Gastroesophageal sphincter (tissue), 4 donors: ENCODE measurements at regions not wholly inside any gene's neighbourhood (a gene's known extent, or its start where the extent isn't known, plus 50 kb on each side); places are given as distances from the start of the nearest gene placed in this dataset.
"Not testable (repeated sequence)": the region's sequence is repeated elsewhere in the genome, so short reads cannot be mapped to it uniquely, and the experiment has no call there.

Source experiments
- ATAC-seq: fragments of 150-250 bp; one replicate; pipeline ENCODE4 v1.9.1; 2016; ENCODE audit warnings: mild to moderate bottlenecking, moderate library complexity
- H3K27ac ChIP-seq, 4 donors: fragments of 200-600 bp; sonication (generic) in 3 of 4; 1 replicate in 3 of 4; 2 replicates in 1 of 4; pipeline ENCODE4 v1.5.1; 2016 to 2019
- H3K27me3 ChIP-seq: fragments of 200-600 bp; sonication (generic); one replicate; pipeline ENCODE4 v1.5.1; 2019
- H3K36me3 ChIP-seq, 2 donors: fragments of 200-600 bp; sonication (generic); one replicate each; pipeline ENCODE4 v1.5.1; 2019; ENCODE audit warnings: control low read depth in 1 of 2
- H3K4me1 ChIP-seq, 3 donors: fragments of 200-600 bp; sonication (generic); 1 replicate in 2 of 3; 2 replicates in 1 of 3; pipeline ENCODE4 v1.5.1; 2016 to 2019; ENCODE audit warnings: control low read depth in 2 of 3
- H3K4me3 ChIP-seq, 2 donors: fragments of 200-600 bp; sonication (generic); one replicate each; pipeline ENCODE4 v1.5.1; 2019; ENCODE audit warnings: mild to moderate bottlenecking in 1 of 2, moderate library complexity in 1 of 2
- H3K9me3 ChIP-seq, 3 donors: fragments of 200-600 bp; sonication (generic); one replicate each; pipeline ENCODE4 v1.5.1; 2017 to 2019; ENCODE audit warnings: control low read depth in 2 of 3
- EP300 ChIP-seq: sonication (generic); formaldehyde crosslinking; IDR thresholded peaks from one replicate; pipeline ENCODE4 v1.6.1; 2017; ENCODE audit warnings: antibody characterized with exemption, mild to moderate bottlenecking
- POLR2A ChIP-seq, 2 donors: fragments of 450-650 bp; IDR thresholded peaks; one replicate each; pipeline ENCODE4 v1.6.1; 2017; ENCODE audit warnings: antibody characterized with exemption in 2 of 2, mild to moderate bottlenecking in 2 of 2, moderate library complexity in 1 of 2
- POLR2AphosphoS5 ChIP-seq: sonication (generic); formaldehyde crosslinking; IDR thresholded peaks from one replicate; pipeline ENCODE4 v1.6.1; 2017; ENCODE audit warnings: antibody characterized with exemption
- WGBS, 2 donors: methylation state at CpG; one replicate each; pipeline ENCODE4 v1.1.5; 2018; ENCODE audit warnings: low coverage in 1 of 2; 5-methylcytosine and 5-hydroxymethylcytosine counted together
- TF ChIP-seq, protein P1 (sequence below), 4 experiments: fragments of 200-600 bp in 2 of 4; fragments of 450-650 bp in 2 of 4; sonication (generic) in 1 of 4; IDR thresholded peaks; one replicate each; pipeline ENCODE4 v1.5.1; 2017 to 2019; ENCODE audit warnings: antibody characterized with exemption in 4 of 4, mild to moderate bottlenecking in 2 of 4, moderate library complexity in 2 of 4

DNA sequence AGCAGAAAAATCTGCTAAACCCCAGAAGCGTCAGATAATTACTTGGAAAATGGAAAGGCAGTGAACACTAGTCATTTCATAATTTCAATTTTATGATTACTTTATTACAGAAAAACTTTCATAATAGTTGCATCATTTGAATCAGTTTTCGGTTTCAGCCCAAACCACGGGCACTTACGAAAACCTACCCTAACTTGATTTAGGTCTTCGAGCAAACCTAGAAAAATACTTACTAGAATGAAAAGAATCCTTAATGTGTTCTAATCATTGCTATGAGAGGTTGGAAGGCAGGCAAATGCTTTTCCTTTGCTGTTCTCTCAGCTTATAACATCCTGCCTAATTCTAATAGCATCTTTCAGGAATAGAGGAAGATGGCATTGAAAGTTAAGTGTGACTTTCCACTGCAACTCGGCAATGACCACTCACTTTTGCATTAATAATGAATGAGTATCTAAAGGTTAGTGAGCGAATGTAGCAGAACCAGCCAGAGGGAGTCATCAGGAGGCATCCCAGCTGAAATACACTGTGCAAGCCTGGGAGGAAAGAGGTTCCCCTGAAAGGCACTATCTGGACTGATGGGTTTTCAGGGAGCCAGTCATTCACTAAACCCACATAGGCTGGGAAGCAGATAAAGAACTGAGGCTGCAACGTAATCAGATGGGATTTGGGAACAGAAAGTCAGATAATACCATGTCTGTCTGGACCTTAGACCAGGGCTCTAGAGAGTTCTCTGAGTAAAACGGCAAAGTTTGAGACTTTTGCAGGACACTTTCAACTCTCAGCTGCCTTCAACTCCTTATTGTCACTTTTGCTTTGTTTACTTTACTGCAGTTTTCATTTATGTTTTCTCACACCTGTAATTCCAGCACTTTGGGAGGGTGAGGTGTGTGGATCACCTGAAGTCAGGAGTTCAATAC is 520.8 kb downstream of the RNF144A start:
- no peak for ATAC-seq
- 76 to 78% methylated on average over 8 to 9 of the region's 9 CpGs for WGBS, 2 donors

DNA sequence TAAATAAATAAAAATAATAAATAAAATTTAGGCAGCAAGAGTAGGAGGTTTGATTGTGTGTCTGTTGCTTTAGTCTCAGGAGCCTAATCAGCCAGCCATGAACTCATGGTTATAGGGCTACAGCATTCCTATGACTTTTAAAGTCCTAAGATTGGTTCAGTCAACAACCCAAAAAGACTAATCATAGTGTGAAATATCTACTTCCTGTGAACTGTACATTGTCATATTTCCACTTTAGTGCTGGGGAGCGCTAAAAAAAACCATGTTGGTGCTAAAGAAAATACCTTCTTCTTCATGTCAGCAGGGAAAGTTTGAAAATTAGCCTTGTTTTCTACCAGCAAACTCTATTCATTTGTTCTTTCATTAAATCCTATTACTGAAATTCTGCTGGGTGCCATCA is 521.6 kb downstream of the RNF144A start:
- no peaks in the 10 kb centered on the region for H3K36me3 ChIP-seq
- H3K9me3 ChIP-seq = no peaks in the 10 kb centered on the region
- 94 to 100% methylated on average over 1 of the region's 1 CpG for WGBS, 2 donors
- ATAC-seq = no peak
- H3K27ac ChIP-seq = no peak overlapping the region
- TF ChIP-seq POLR2AphosphoS5 (no peak), EP300 (no peak), POLR2A (IDR thresholded peaks at IDR 0.05) (no peak)
- TF ChIP-seq, protein P1, sequence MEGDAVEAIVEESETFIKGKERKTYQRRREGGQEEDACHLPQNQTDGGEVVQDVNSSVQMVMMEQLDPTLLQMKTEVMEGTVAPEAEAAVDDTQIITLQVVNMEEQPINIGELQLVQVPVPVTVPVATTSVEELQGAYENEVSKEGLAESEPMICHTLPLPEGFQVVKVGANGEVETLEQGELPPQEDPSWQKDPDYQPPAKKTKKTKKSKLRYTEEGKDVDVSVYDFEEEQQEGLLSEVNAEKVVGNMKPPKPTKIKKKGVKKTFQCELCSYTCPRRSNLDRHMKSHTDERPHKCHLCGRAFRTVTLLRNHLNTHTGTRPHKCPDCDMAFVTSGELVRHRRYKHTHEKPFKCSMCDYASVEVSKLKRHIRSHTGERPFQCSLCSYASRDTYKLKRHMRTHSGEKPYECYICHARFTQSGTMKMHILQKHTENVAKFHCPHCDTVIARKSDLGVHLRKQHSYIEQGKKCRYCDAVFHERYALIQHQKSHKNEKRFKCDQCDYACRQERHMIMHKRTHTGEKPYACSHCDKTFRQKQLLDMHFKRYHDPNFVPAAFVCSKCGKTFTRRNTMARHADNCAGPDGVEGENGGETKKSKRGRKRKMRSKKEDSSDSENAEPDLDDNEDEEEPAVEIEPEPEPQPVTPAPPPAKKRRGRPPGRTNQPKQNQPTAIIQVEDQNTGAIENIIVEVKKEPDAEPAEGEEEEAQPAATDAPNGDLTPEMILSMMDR (IDR thresholded peaks at IDR 0.05) = no peak
- H3K4me3 ChIP-seq = no peak overlapping the region
- H3K4me1 ChIP-seq = peaks cover 0 to 13% (median 0%) of the 10 kb centered on the region in 3 donors
- H3K27me3 ChIP-seq = no peaks in the 10 kb centered on the region

More for the DNA sequence above, 520.8 kb downstream of the RNF144A start:
- no peak for TF ChIP-seq POLR2AphosphoS5
- TF ChIP-seq POLR2A (IDR thresholded peaks at IDR 0.05) = no peak
- no peak for TF ChIP-seq EP300
- TF ChIP-seq, protein P1 (IDR thresholded peaks at IDR 0.05) = no peak
- Histone ChIP-seq H3K27me3 (no peaks in the 10 kb centered on the region), H3K4me3 (no peak overlapping the region), H3K36me3 (no peaks in the 10 kb centered on the region), H3K9me3 (peaks cover 0 to 6% (median 0%) of the 10 kb centered on the region in 3 donors), H3K4me1 (peaks cover 0 to 13% (median 0%) of the 10 kb centered on the region in 3 donors), H3K27ac (no peak overlapping the region)

DNA sequence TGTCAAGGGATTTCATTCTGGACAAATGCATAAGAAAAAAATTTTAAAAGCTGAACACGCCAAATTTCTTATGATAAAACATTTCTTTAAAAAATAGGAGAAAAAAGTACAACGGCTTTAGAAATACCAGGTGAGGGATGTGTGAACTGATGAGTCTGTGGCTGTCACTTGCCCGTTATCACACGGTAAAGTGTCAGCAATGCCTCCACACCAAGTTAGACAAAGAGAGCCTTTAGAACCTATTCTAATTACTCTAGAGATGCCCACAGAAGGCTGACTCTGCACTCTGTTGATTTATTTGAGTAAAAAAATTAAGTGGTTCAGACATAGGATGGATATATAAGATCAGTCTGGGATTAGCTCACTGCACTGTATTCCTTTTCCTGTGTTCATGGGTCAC is 523.8 kb downstream of the RNF144A start:
- 77 to 93% methylated on average over 4 of the region's 4 CpGs for WGBS, 2 donors
- no peak for ATAC-seq
- H3K27ac ChIP-seq = no peak overlapping the region

DNA sequence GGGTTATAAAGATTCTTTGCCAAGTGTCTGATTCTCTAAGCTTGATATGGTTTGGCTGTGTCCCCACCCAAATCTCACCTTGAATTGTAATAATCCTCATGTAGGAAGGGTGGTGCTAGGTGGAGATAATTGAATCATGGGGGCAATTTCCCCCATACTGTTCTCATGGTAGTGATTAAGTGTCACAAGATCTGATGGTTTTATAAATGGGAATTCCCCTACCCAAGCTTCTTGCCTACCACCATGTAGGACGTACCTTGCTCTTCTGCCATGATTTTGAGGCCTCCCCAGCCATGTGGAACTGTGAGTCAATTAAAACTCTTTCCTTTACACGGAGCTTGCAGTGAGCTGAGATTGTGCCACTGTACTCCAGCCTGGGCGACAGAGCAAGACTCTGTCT is 524.6 kb downstream of the RNF144A start:
- H3K36me3 ChIP-seq, H3K27ac ChIP-seq, H3K4me1 ChIP-seq, H3K9me3 ChIP-seq, ATAC-seq, H3K27me3 ChIP-seq, H3K4me3 ChIP-seq: not testable (repeated sequence)
- 80 to 94% methylated on average over 1 to 3 of the region's 3 CpGs for WGBS, 2 donors

More for the DNA sequence above, 523.8 kb downstream of the RNF144A start:
- H3K4me3 ChIP-seq = no peak overlapping the region
- H3K4me1 ChIP-seq = peaks cover 0 to 13% (median 0%) of the 10 kb centered on the region in 3 donors
- no peaks in the 10 kb centered on the region for H3K36me3 ChIP-seq
- H3K27me3 ChIP-seq = no peaks in the 10 kb centered on the region
- no peaks in the 10 kb centered on the region for H3K9me3 ChIP-seq
- TF ChIP-seq EP300 = no peak
- TF ChIP-seq, protein P1 (IDR thresholded peaks at IDR 0.05) = no peak
- TF ChIP-seq POLR2A (IDR thresholded peaks at IDR 0.05) = no peak
- no peak for TF ChIP-seq POLR2AphosphoS5

DNA sequence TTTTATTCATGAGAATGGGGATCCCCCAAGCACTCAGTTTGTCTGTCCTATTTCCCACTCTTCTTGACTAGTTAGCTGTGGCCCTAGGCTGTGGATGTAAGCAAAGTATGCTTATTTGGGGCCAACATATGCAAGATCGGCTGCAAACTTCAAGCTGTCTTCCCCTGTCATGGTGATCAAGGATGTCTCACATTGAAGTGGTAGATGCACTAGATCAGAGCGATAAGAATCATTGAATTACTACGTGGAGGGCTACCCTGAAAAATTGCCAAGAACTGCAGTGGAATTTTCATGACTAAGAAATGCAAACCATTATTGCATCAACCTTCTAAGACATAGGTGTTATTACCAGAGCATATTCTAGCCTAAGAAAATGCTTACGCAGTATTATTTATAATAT is 527.4 kb downstream of the RNF144A start:
- peaks cover 4% of the 10 kb centered on the region for H3K27me3 ChIP-seq
- H3K36me3 ChIP-seq = no peaks in the 10 kb centered on the region
- H3K27ac ChIP-seq = no peak overlapping the region
- ATAC-seq = no peak
- H3K9me3 ChIP-seq = no peaks in the 10 kb centered on the region
- no peak for TF ChIP-seq POLR2AphosphoS5
- no peak for TF ChIP-seq EP300
- no peak for TF ChIP-seq POLR2A (IDR thresholded peaks at IDR 0.05)
- TF ChIP-seq, protein P1 (IDR thresholded peaks at IDR 0.05) = no peak
- no peak overlapping the region for H3K4me3 ChIP-seq
- WGBS, 2 donors = 78 to 82% methylated on average over 3 to 4 of the region's 4 CpGs
- H3K4me1 ChIP-seq = no peaks in the 10 kb centered on the region
